ENCODE measurements at regions not wholly inside any gene's neighbourhood (a gene's known extent, or its start where the extent isn't known, plus 50 kb on each side); places are given as distances from the start of the nearest gene placed in this dataset.

DNA sequence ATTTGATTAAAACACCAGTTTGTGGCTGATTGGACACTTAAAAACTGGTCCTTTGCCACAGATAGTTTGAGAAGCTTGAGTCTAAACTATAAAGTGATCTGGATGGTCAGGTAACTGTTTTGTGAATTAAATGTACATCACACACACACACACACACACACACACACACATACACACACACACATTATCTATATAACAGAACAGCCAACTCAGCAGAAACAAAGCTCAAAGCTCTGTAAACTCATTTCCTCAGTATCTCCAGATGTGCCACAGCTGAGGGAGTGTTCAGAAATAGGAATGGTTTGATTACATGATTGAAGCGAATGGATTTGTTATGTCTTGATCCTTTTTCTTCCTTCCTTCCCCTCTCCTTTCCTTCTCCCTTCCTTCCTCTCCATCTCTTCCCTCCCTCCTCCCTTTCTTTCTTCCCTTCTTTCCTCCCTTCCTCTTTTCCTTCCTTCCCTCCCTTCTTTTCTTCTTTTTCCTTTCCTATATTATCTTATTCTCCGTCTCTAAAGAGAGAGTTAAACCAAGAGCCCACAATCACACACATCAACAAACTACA is 100.3 kb downstream of the LLPH start:
- Histone ChIP-seq H3K27ac (ENCODE audit: low read depth in 2 of 2, low read length in 2 of 2) (no peak overlapping the region), H3K36me3 (ENCODE audit: control insufficient read depth in 2 of 3, insufficient read depth in 3 of 3, low read length in 3 of 3) (no peaks in the 10 kb centered on the region), H3K9ac (ENCODE audit: low read length in 3 of 3) (no peak overlapping the region), H3K4me3 (ENCODE audit: low read length in 3 of 3) (no peak overlapping the region), H3K9me3 (ENCODE audit: control insufficient read depth in 2 of 3, insufficient read depth in 1 of 3, low read length in 3 of 3) (no peaks in the 10 kb centered on the region), H3K4me1 (ENCODE audit: control insufficient read depth in 2 of 3, insufficient read depth in 2 of 3, low read depth in 1 of 3, low read length in 3 of 3) (no peaks in the 10 kb centered on the region), H3K27me3 (ENCODE audit: control insufficient read depth, insufficient read depth, low read length) (no peaks in the 10 kb centered on the region)
- FAIRE-seq (no peak), DNase-seq (no peak)
- TF ChIP-seq, protein P1, sequence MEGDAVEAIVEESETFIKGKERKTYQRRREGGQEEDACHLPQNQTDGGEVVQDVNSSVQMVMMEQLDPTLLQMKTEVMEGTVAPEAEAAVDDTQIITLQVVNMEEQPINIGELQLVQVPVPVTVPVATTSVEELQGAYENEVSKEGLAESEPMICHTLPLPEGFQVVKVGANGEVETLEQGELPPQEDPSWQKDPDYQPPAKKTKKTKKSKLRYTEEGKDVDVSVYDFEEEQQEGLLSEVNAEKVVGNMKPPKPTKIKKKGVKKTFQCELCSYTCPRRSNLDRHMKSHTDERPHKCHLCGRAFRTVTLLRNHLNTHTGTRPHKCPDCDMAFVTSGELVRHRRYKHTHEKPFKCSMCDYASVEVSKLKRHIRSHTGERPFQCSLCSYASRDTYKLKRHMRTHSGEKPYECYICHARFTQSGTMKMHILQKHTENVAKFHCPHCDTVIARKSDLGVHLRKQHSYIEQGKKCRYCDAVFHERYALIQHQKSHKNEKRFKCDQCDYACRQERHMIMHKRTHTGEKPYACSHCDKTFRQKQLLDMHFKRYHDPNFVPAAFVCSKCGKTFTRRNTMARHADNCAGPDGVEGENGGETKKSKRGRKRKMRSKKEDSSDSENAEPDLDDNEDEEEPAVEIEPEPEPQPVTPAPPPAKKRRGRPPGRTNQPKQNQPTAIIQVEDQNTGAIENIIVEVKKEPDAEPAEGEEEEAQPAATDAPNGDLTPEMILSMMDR (IDR thresholded peaks at IDR 0.05; ENCODE audit: borderline replicate concordance, extremely low read depth, insufficient read depth): no peak
- intact Hi-C loops (cut with DNase I): no loop called here

DNA sequence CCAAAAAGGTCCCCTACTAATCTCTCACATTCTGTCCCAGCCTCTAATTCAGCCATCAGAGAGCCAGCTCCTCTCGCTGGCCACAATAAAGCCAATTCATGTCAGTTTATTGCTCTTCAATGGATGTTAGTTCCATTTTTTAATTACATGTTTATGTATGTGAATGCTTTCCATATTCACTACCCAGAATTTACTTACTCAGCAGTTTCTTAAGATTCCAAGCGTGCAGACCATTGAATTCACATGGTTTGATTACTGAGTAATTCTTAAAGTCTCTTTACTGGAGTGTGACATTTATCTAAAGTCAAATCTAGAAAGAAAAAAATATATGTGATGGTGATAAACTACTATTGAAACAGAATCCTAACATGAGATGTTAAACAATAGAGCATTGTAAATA is 102.2 kb downstream of the LLPH start:
- Histone ChIP-seq H3K36me3 (ENCODE audit: control insufficient read depth in 2 of 3, insufficient read depth in 3 of 3, low read length in 3 of 3) (no peaks in the 10 kb centered on the region), H3K4me1 (ENCODE audit: control insufficient read depth in 2 of 3, insufficient read depth in 2 of 3, low read depth in 1 of 3, low read length in 3 of 3) (no peaks in the 10 kb centered on the region), H3K9ac (ENCODE audit: low read length in 3 of 3) (no peak overlapping the region), H3K9me3 (ENCODE audit: control insufficient read depth in 2 of 3, insufficient read depth in 1 of 3, low read length in 3 of 3) (no peaks in the 10 kb centered on the region), H3K4me3 (ENCODE audit: low read length in 3 of 3) (no peak overlapping the region), H3K27me3 (ENCODE audit: control insufficient read depth, insufficient read depth, low read length) (no peaks in the 10 kb centered on the region), H3K27ac (ENCODE audit: low read depth in 2 of 2, low read length in 2 of 2) (no peak overlapping the region)
- TF ChIP-seq, protein P1 (IDR thresholded peaks at IDR 0.05; ENCODE audit: borderline replicate concordance, extremely low read depth, insufficient read depth): no peak
- intact Hi-C loops (cut with DNase I): no loop called here
- DNase-seq (no peak), FAIRE-seq (no peak)

DNA sequence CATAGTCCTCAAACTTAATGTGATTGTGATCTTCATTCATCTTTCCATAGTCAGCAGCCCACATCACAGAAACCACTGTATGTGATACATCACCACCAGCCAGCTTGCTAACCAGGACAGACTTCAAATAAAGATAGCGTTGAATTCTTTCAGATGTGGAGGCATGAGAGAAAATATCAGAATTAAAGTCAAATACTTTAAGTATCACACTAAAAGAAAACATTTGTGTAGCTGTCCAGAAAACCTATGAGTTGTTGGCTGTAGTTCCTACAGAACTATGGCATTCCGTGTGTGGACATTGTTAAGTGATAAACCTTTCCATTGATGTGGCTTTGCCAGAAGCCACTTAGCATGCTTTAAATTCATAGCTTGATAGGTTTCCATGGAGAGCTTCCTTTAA is 105.1 kb downstream of the LLPH start:
- Histone ChIP-seq H3K4me1 (ENCODE audit: control insufficient read depth in 2 of 3, insufficient read depth in 2 of 3, low read depth in 1 of 3, low read length in 3 of 3) (no peaks in the 10 kb centered on the region), H3K9ac (ENCODE audit: low read length in 3 of 3) (no peak overlapping the region), H3K9me3 (ENCODE audit: control insufficient read depth in 2 of 3, insufficient read depth in 1 of 3, low read length in 3 of 3) (no peaks in the 10 kb centered on the region), H3K27me3 (ENCODE audit: control insufficient read depth, insufficient read depth, low read length) (no peaks in the 10 kb centered on the region), H3K4me3 (ENCODE audit: low read length in 3 of 3) (no peak overlapping the region), H3K27ac (ENCODE audit: low read depth in 2 of 2, low read length in 2 of 2) (no peak overlapping the region), H3K36me3 (ENCODE audit: control insufficient read depth in 2 of 3, insufficient read depth in 3 of 3, low read length in 3 of 3) (no peaks in the 10 kb centered on the region)
- no peak for FAIRE-seq
- intact Hi-C loops (cut with DNase I): no loop called here
- TF ChIP-seq, protein P1 (IDR thresholded peaks at IDR 0.05; ENCODE audit: borderline replicate concordance, extremely low read depth, insufficient read depth): no peak
- no peak for DNase-seq

DNA sequence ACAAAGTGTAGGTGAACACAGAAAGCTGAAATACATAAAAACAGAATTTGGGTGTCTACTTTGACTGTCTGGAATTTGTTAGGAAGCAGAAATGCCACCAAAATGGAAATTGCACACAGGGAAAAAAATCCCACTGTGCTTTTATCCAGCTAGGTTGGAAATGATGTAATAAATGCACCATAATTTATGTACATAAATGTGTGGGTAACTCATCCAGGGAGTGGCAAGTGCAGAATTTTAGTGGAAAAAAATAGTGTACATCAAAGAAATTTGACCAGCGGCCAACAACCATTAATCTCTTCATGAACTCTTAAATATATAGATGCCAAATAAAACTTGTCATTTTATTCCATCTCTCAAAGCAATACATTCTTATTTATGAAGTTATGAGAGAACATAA is 105.6 kb downstream of the LLPH start:
- H3K9me3 ChIP-seq (ENCODE audit: control insufficient read depth in 2 of 3, insufficient read depth in 1 of 3, low read length in 3 of 3): no peaks in the 10 kb centered on the region
- H3K27ac ChIP-seq (ENCODE audit: low read depth in 2 of 2, low read length in 2 of 2): no peak overlapping the region
- H3K9ac ChIP-seq (ENCODE audit: low read length in 3 of 3): no peak overlapping the region
- FAIRE-seq (no peak), DNase-seq (no peak)
- intact Hi-C loops (cut with DNase I): no loop called here
- TF ChIP-seq, protein P1 (IDR thresholded peaks at IDR 0.05; ENCODE audit: borderline replicate concordance, extremely low read depth, insufficient read depth): no peak
- no peak overlapping the region for H3K4me3 ChIP-seq (ENCODE audit: low read length in 3 of 3)
- no peaks in the 10 kb centered on the region for H3K36me3 ChIP-seq (ENCODE audit: control insufficient read depth in 2 of 3, insufficient read depth in 3 of 3, low read length in 3 of 3)
- H3K27me3 ChIP-seq (ENCODE audit: control insufficient read depth, insufficient read depth, low read length): no peaks in the 10 kb centered on the region
- H3K4me1 ChIP-seq (ENCODE audit: control insufficient read depth in 2 of 3, insufficient read depth in 2 of 3, low read depth in 1 of 3, low read length in 3 of 3): no peaks in the 10 kb centered on the region

All from kidney (tissue), 13 donors.